Natural killer cell (primary cell): ENCODE measurements at regions not wholly inside any gene's neighbourhood (a gene's known extent, or its start where the extent isn't known, plus 50 kb on each side); places are given as distances from the start of the nearest gene placed in this dataset.
"Not testable (repeated sequence)": the region's sequence is repeated elsewhere in the genome, so short reads cannot be mapped to it uniquely, and the experiment has no call there.

ENCODE experiments used
- ATAC-seq, 3 donors: fragments of 150-1000 bp in 2 of 3; fragments of 200-7000 bp in 1 of 3; cut with Tn5 transposase; 1 replicate in 1 of 3; 2 replicates in 2 of 3; pipeline ENCODE4 v1.10.0; 2021; ENCODE audit warnings: mild to moderate bottlenecking in 2 of 3, moderate library complexity in 2 of 3
- DNase-seq, 2 donors: peaks; one replicate each; pipeline versions ENCODE4 v3.0.0 to v3.0.0-alpha.2; 2013 to 2021; ENCODE audit warnings: mixed read lengths in 1 of 2
- H3K27ac ChIP-seq: one replicate; pipeline ENCODE4 v1.5.1; 2013; ENCODE audit warnings: mild to moderate bottlenecking, low read length
- H3K27me3 ChIP-seq: one replicate; pipeline ENCODE4 v1.6.1; 2013; ENCODE audit warnings: low read length; ENCODE audit not compliant: control insufficient read depth, insufficient read depth
- H3K36me3 ChIP-seq: one replicate; pipeline ENCODE4 v1.6.1; 2013; ENCODE audit warnings: low read length; ENCODE audit not compliant: control insufficient read depth, insufficient read depth
- H3K4me1 ChIP-seq: one replicate; pipeline ENCODE4 v1.6.1; 2013; ENCODE audit warnings: low read length; ENCODE audit not compliant: control insufficient read depth, insufficient read depth
- H3K4me3 ChIP-seq: one replicate; pipeline ENCODE4 v1.5.1; 2013; ENCODE audit warnings: low read length
- H3K9me3 ChIP-seq: one replicate; pipeline ENCODE4 v1.6.1; 2013; ENCODE audit warnings: low read length; ENCODE audit not compliant: control insufficient read depth, insufficient read depth
- H3K27ac Mint-ChIP-seq, 2 donors: one replicate each; pipeline ENCODE4 v1.8.0; 2022; ENCODE audit warnings: mild to moderate bottlenecking in 2 of 2, mixed read lengths in 2 of 2, moderate library complexity in 1 of 2
- H3K27me3 Mint-ChIP-seq, 2 donors: one replicate each; pipeline ENCODE4 v1.8.0; 2022; ENCODE audit warnings: low read depth in 2 of 2, mixed read lengths in 2 of 2
- H3K36me3 Mint-ChIP-seq: one replicate; pipeline ENCODE4 v1.8.0; 2022; ENCODE audit warnings: mixed read lengths
- H3K4me1 Mint-ChIP-seq, 2 donors: one replicate each; pipeline ENCODE4 v1.8.0; 2022; ENCODE audit warnings: mixed read lengths in 2 of 2
- H3K4me3 Mint-ChIP-seq: one replicate; pipeline ENCODE4 v1.8.0; 2022; ENCODE audit warnings: mild to moderate bottlenecking, moderate library complexity, mixed read lengths
- H3K9me3 Mint-ChIP-seq, 2 donors: one replicate each; pipeline ENCODE4 v1.8.0; 2022; ENCODE audit warnings: mixed read lengths in 2 of 2
- WGBS: methylation state at CpG from one replicate; pipeline ENCODE4 v1.1.7; 2013; ENCODE audit warnings: missing lambda C conversion rate; ENCODE audit not compliant: insufficient coverage; 5-methylcytosine and 5-hydroxymethylcytosine counted together
- intact Hi-C: fragments of 100-400 bp; cut with micrococcal nuclease; formaldehyde crosslinking; loops from one replicate; pipeline ENCODE4 v1.14.2; 2022
- TF ChIP-seq, protein P1 (sequence below): fragments of 200-600 bp; IDR thresholded peaks from one replicate; pipeline ENCODE4 v1.8.0; 2022; ENCODE audit warnings: antibody characterized with exemption

GRCh38 chr15:96200357-96200967 is 130.0 kb upstream of the NR2F2 start:
- Mint-ChIP-seq H3K27me3 (peaks cover 28 to 45% of the 10 kb centered on the region in 2 donors), H3K4me3 (no peak overlapping the region), H3K36me3 (no peaks in the 10 kb centered on the region), H3K9me3 (peaks cover 0 to 6% of the 10 kb centered on the region in 2 donors), H3K27ac (no peak overlapping the region), H3K4me1 (no peaks in the 10 kb centered on the region)
- Histone ChIP-seq H3K4me3 (no peak overlapping the region), H3K9me3 (no peaks in the 10 kb centered on the region), H3K4me1 (no peaks in the 10 kb centered on the region), H3K27me3 (no peaks in the 10 kb centered on the region), H3K27ac (no peak overlapping the region), H3K36me3 (no peaks in the 10 kb centered on the region)
- ATAC-seq, result no peak
- TF ChIP-seq, protein P1, sequence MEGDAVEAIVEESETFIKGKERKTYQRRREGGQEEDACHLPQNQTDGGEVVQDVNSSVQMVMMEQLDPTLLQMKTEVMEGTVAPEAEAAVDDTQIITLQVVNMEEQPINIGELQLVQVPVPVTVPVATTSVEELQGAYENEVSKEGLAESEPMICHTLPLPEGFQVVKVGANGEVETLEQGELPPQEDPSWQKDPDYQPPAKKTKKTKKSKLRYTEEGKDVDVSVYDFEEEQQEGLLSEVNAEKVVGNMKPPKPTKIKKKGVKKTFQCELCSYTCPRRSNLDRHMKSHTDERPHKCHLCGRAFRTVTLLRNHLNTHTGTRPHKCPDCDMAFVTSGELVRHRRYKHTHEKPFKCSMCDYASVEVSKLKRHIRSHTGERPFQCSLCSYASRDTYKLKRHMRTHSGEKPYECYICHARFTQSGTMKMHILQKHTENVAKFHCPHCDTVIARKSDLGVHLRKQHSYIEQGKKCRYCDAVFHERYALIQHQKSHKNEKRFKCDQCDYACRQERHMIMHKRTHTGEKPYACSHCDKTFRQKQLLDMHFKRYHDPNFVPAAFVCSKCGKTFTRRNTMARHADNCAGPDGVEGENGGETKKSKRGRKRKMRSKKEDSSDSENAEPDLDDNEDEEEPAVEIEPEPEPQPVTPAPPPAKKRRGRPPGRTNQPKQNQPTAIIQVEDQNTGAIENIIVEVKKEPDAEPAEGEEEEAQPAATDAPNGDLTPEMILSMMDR, result no peak
- 91% methylated on average over 8 of the region's 9 CpGs for WGBS
- DNase-seq, result no peak
- intact Hi-C loops, result no loop called here

DNA sequence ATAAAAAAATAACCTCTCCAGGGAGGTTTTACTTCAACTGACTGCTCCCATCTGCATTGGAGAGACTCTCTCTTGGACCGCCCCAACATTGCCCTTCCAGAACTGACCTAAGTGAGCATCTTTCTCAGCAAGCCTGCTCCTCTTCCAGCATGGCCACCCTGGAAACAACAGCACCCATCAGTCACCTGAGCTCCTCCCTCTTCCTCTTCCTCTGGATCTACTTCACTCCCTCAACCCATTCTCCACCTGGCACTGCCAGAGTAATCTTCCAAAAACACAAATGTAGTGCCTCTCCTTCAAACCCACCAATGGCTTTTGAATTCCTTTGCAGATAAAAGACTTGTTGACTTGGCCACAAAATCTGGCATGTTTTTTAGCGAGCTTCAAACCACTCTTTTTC is 128.8 kb upstream of the NR2F2 start:
- Mint-ChIP-seq H3K36me3 (no peaks in the 10 kb centered on the region), H3K27ac (no peak overlapping the region), H3K4me1 (no peaks in the 10 kb centered on the region), H3K27me3 (peaks cover 26 to 36% of the 10 kb centered on the region in 2 donors), H3K9me3 (peaks cover 0 to 6% of the 10 kb centered on the region in 2 donors), H3K4me3 (no peak overlapping the region)
- 92% methylated on average over 2 of the region's 2 CpGs for WGBS
- DNase-seq (no peak), ATAC-seq (no peak)
- Histone ChIP-seq H3K36me3 (no peaks in the 10 kb centered on the region), H3K4me3 (no peak overlapping the region), H3K4me1 (no peaks in the 10 kb centered on the region), H3K9me3 (no peaks in the 10 kb centered on the region), H3K27ac (no peak overlapping the region), H3K27me3 (no peaks in the 10 kb centered on the region)
- TF ChIP-seq, protein P1, result no peak
- intact Hi-C loops, result no loop called here

DNA sequence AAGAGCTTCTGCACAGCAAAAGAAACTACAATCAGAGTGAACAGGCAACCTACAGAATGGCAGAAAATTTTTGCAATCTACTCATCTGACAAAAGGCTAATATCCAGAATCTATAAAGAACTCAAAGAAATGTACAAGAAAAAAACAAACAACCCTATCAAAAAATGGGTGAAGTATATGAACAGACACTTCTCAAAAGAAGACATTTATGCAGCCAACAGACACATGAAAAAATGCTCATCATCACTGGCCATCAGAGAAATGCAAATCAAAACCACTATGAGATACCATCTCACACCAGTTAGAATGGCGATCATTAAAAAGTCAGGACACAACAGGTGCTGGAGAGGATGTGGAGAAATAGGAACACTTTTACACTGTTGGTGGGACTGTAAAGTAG is 124.9 kb upstream of the NR2F2 start:
- H3K4me1 Mint-ChIP-seq, H3K4me3 Mint-ChIP-seq, H3K9me3 Mint-ChIP-seq, H3K27ac ChIP-seq, ATAC-seq, H3K27ac Mint-ChIP-seq, H3K4me1 ChIP-seq, H3K36me3 ChIP-seq, H3K9me3 ChIP-seq, H3K27me3 ChIP-seq, H3K36me3 Mint-ChIP-seq, intact Hi-C loops, H3K4me3 ChIP-seq, DNase-seq: not testable (repeated sequence)
- peaks cover 14 to 26% of the 10 kb centered on the region in 2 donors for H3K27me3 Mint-ChIP-seq
- WGBS, result no CpG with 5 or more reads among the region's 1 CpG

DNA sequence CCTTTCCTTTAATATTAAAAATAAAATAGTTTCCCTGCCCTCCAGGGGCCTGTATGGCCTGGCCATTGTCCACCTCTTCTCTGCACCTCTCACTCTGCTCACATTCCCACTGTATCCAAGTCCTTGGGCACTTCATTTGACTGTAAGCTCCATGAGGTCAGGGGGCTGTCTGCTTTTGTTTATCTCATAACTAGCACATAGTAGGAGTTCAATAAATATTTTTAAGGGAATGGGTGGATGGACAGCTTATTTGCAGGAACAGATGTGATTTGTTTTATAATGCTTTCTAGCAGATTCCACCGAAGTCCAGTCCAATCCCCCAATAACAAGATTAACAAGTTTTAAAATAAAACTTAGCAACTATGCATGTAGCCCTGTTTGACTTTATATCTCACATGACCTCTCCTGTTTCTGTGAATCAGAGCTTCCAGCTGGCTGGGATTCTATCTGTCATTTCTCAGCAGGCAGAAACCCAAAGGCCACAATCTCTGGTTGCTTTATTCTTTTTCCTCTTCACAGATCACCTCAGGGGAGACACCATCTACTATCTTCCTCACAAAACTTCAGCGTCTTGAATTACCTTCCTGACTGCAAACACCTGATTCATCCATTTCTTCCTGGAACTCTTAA is 123.0 kb upstream of the NR2F2 start:
- no peaks in the 10 kb centered on the region for H3K36me3 ChIP-seq
- DNase-seq, result no peak
- no peaks in the 10 kb centered on the region for H3K4me1 ChIP-seq
- Mint-ChIP-seq H3K4me1 (no peaks in the 10 kb centered on the region), H3K4me3 (no peak overlapping the region), H3K27me3 (peaks cover 3 to 18% of the 10 kb centered on the region in 2 donors), H3K9me3 (no peaks in the 10 kb centered on the region), H3K36me3 (no peaks in the 10 kb centered on the region), H3K27ac (no peak overlapping the region)
- no peaks in the 10 kb centered on the region for H3K9me3 ChIP-seq
- ATAC-seq, result no peak
- TF ChIP-seq, protein P1, result no peak
- no peak overlapping the region for H3K4me3 ChIP-seq
- 92% methylated on average over 2 of the region's 2 CpGs for WGBS
- intact Hi-C loops, result no loop called here
- no peak overlapping the region for H3K27ac ChIP-seq
- no peaks in the 10 kb centered on the region for H3K27me3 ChIP-seq
